CD14-positive monocyte (primary cell): ENCODE measurements at regions not wholly inside any gene's neighbourhood (a gene's known extent, or its start where the extent isn't known, plus 50 kb on each side); places are given as distances from the start of the nearest gene placed in this dataset.

Source experiments
- DNase-seq, 3 donors: peaks; one replicate each; pipeline ENCODE4 v3.0.0-alpha.2; 2011 to 2022
- H2AFZ ChIP-seq: 2 replicates; pipeline ENCODE4 v1.6.0; 2012; ENCODE audit warnings: mild to moderate bottlenecking, low read depth, low read length, inconsistent platforms; ENCODE audit not compliant: insufficient read depth, poor library complexity, severe bottlenecking
- H3K27ac ChIP-seq, 2 donors: 1 replicate in 1 of 2; 2 replicates in 1 of 2; pipeline ENCODE4 v1.5.1; 2012 to 2013; ENCODE audit warnings: low read length in 2 of 2, control low read depth in 1 of 2, inconsistent platforms in 1 of 2, low read depth in 1 of 2, mild to moderate bottlenecking in 1 of 2
- H3K27me3 ChIP-seq, 2 donors: one replicate each; pipeline versions ENCODE4 v1.6.0 to v1.6.1; 2011 to 2013; ENCODE audit warnings: low read length in 2 of 2; ENCODE audit not compliant: control insufficient read depth in 2 of 2, insufficient read depth in 2 of 2
- H3K36me3 ChIP-seq, 2 donors: replicated peaks in 1 of 2; 1 replicate in 1 of 2; 2 replicates in 1 of 2; pipeline versions ENCODE4 v1.5.1 to v1.6.1; 2012 to 2013; ENCODE audit warnings: low read length in 2 of 2, control low read depth in 1 of 2, inconsistent platforms in 1 of 2, mild to moderate bottlenecking in 1 of 2; ENCODE audit not compliant: insufficient read depth in 2 of 2, control insufficient read depth in 1 of 2
- H3K4me1 ChIP-seq, 2 donors: 1 replicate in 1 of 2; 2 replicates in 1 of 2; pipeline versions ENCODE4 v1.5.1 to v1.6.1; 2012 to 2013; ENCODE audit warnings: low read length in 2 of 2, control low read depth in 1 of 2, inconsistent platforms in 1 of 2, mild to moderate bottlenecking in 1 of 2, moderate library complexity in 1 of 2; ENCODE audit not compliant: insufficient read depth in 2 of 2, control insufficient read depth in 1 of 2
- H3K4me2 ChIP-seq: replicated peaks from 2 replicates; pipeline ENCODE3; 2012; ENCODE audit warnings: low read length, moderate library complexity, mild to moderate bottlenecking; ENCODE audit not compliant: poor library complexity, severe bottlenecking; ENCODE audit errors: extremely low read depth
- H3K4me3 ChIP-seq, 3 experiments: fragments of 200-600 bp in 1 of 3; sonication (generic) in 1 of 3; replicated peaks in 1 of 3; 1 replicate in 2 of 3; 2 replicates in 1 of 3; pipeline ENCODE4 v1.5.1; 2011 to 2013; ENCODE audit warnings: low read length in 3 of 3, mild to moderate bottlenecking in 3 of 3, control low read depth in 2 of 3, low read depth in 2 of 3, inconsistent platforms in 1 of 3, moderate library complexity in 1 of 3
- H3K79me2 ChIP-seq: 2 replicates; pipeline ENCODE4 v1.6.0; 2012; ENCODE audit warnings: mild to moderate bottlenecking, control low read depth, inconsistent platforms, low read length, moderate library complexity; ENCODE audit not compliant: insufficient read depth
- H3K9ac ChIP-seq: 2 replicates; pipeline ENCODE4 v1.6.0; 2017; ENCODE audit warnings: low read length, mild to moderate bottlenecking; ENCODE audit not compliant: insufficient read depth, poor library complexity, severe bottlenecking
- H3K9me3 ChIP-seq, 2 donors: replicated peaks in 1 of 2; 1 replicate in 1 of 2; 2 replicates in 1 of 2; pipeline versions ENCODE4 v1.5.1 to v1.6.1; 2012 to 2013; ENCODE audit warnings: low read length in 2 of 2, control low read depth in 1 of 2; ENCODE audit not compliant: control insufficient read depth in 1 of 2, insufficient read depth in 1 of 2
- H4K20me1 ChIP-seq: 2 replicates; pipeline ENCODE4 v1.6.0; 2012; ENCODE audit warnings: mild to moderate bottlenecking, low read length, control low read depth, moderate library complexity; ENCODE audit not compliant: insufficient read depth
- H3K27ac Mint-ChIP-seq, 7 donors: one replicate each; pipeline ENCODE4 v1.8.0; 2020; ENCODE audit warnings: mild to moderate bottlenecking in 7 of 7, mixed read lengths in 7 of 7, moderate library complexity in 6 of 7, inconsistent platforms in 2 of 7
- H3K27me3 Mint-ChIP-seq, 3 donors: one replicate each; pipeline ENCODE4 v1.8.0; 2021 to 2022; ENCODE audit warnings: low read depth in 3 of 3, mild to moderate bottlenecking in 3 of 3, mixed read lengths in 3 of 3, moderate library complexity in 3 of 3, inconsistent platforms in 1 of 3
- H3K36me3 Mint-ChIP-seq, 2 donors: one replicate each; pipeline ENCODE4 v1.8.0; 2020; ENCODE audit warnings: mixed read lengths in 2 of 2, inconsistent platforms in 1 of 2, mild to moderate bottlenecking in 1 of 2
- H3K4me1 Mint-ChIP-seq: one replicate; pipeline ENCODE4 v1.8.0; 2020; ENCODE audit warnings: mild to moderate bottlenecking, mixed read lengths
- H3K4me3 Mint-ChIP-seq, 2 donors: one replicate each; pipeline ENCODE4 v1.8.0; 2020; ENCODE audit warnings: mild to moderate bottlenecking in 2 of 2, mixed read lengths in 2 of 2, moderate library complexity in 1 of 2
- H3K9me3 Mint-ChIP-seq, 7 donors: one replicate each; pipeline ENCODE4 v1.8.0; 2020 to 2022; ENCODE audit warnings: mixed read lengths in 7 of 7, mild to moderate bottlenecking in 6 of 7, moderate library complexity in 6 of 7, inconsistent platforms in 2 of 7
- WGBS: methylation state at CpG from one replicate; pipeline ENCODE4 v1.1.5; 2013; ENCODE audit warnings: missing lambda C conversion rate; ENCODE audit not compliant: insufficient coverage; 5-methylcytosine and 5-hydroxymethylcytosine counted together
- intact Hi-C, 2 donors: fragments of 100-400 bp; cut with micrococcal nuclease; formaldehyde crosslinking; loops; one replicate each; pipeline versions ENCODE4 v1.15.0 to v1.15.1; 2023
- TF ChIP-seq, protein P1 (sequence below): fragments of 200-600 bp; IDR thresholded peaks from one replicate; pipeline ENCODE4 v1.8.0; 2022; ENCODE audit warnings: antibody characterized with exemption, mild to moderate bottlenecking

DNA sequence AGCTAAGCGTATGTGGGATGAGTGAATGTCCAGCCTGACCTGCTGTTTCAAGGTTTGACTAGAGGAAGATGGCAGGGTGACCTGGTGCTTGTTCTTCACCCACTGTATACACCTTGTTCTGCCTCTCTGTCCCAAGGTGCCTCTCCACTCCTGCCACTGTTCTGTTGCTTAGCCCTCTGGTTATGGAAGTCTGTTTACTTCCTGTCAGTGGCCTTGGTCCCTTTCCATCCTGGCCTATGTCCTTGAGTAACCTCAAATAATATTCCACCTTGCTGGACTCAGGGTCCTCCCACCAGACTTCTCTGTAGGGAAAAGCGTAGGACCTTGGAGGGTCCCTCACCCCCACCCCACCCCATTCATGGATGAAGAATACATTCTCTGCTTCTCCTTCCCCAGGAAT lies 73.2 kb upstream of the SALL1 start:
- Histone ChIP-seq H2AFZ (no peak overlapping the region), H3K9ac (no peak overlapping the region), H3K4me3 (no peak overlapping the region), H4K20me1 (no peaks in the 10 kb centered on the region), H3K79me2 (no peaks in the 10 kb centered on the region), H3K27me3 (no peaks in the 10 kb centered on the region), H3K9me3 (no peaks in the 10 kb centered on the region), H3K36me3 (no peaks in the 10 kb centered on the region), H3K4me2 (no peak overlapping the region), H3K27ac (no peak overlapping the region), H3K4me1 (no peaks in the 10 kb centered on the region)
- DNase-seq: no peak
- Mint-ChIP-seq H3K4me3 (no peak overlapping the region), H3K36me3 (no peaks in the 10 kb centered on the region), H3K27me3 (peaks cover 0 to 2% (median 0%) of the 10 kb centered on the region in 3 donors), H3K4me1 (no peaks in the 10 kb centered on the region), H3K9me3 (peaks cover 0 to 7% (median 0%) of the 10 kb centered on the region in 7 donors), H3K27ac (no peak overlapping the region)
- intact Hi-C loops: no loop called here
- WGBS: 78% methylated on average over 2 of the region's 2 CpGs
- TF ChIP-seq, protein P1, sequence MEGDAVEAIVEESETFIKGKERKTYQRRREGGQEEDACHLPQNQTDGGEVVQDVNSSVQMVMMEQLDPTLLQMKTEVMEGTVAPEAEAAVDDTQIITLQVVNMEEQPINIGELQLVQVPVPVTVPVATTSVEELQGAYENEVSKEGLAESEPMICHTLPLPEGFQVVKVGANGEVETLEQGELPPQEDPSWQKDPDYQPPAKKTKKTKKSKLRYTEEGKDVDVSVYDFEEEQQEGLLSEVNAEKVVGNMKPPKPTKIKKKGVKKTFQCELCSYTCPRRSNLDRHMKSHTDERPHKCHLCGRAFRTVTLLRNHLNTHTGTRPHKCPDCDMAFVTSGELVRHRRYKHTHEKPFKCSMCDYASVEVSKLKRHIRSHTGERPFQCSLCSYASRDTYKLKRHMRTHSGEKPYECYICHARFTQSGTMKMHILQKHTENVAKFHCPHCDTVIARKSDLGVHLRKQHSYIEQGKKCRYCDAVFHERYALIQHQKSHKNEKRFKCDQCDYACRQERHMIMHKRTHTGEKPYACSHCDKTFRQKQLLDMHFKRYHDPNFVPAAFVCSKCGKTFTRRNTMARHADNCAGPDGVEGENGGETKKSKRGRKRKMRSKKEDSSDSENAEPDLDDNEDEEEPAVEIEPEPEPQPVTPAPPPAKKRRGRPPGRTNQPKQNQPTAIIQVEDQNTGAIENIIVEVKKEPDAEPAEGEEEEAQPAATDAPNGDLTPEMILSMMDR: no peak

DNA sequence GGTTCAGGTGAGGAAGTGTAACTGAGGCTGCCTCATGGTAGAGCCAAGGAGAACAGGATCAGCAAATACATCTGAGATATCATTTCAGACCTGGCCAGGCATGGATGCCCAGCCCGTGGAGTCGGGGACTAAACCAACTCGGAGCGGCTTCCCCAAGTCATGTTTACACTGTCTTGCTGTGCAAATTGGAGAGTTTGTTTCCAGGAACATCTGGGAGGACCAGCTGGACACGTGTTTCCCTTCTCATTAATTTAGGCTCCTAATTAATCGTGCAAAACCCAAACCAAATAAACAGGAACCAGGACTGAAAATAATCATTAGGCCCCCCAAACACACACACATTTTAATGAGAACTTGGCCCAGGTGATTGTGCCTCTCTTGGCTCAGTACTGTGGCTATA lies 70.9 kb upstream of the SALL1 start:
- TF ChIP-seq, protein P1: no peak
- H2AFZ ChIP-seq: no peak overlapping the region
- no peaks in the 10 kb centered on the region for H4K20me1 ChIP-seq
- H3K27ac ChIP-seq: no peak overlapping the region
- Mint-ChIP-seq H3K27me3 (peaks cover 0 to 2% (median 0%) of the 10 kb centered on the region in 3 donors), H3K4me1 (no peaks in the 10 kb centered on the region), H3K4me3 (no peak overlapping the region), H3K36me3 (no peaks in the 10 kb centered on the region), H3K9me3 (peaks cover 0 to 7% (median 4%) of the 10 kb centered on the region in 7 donors), H3K27ac (no peak overlapping the region)
- no peak overlapping the region for H3K4me3 ChIP-seq
- peaks cover 0 to 8% of the 10 kb centered on the region in 2 donors for H3K9me3 ChIP-seq
- H3K4me1 ChIP-seq: no peaks in the 10 kb centered on the region
- WGBS: 88% methylated on average over 6 of the region's 6 CpGs
- no peaks in the 10 kb centered on the region for H3K36me3 ChIP-seq
- no peak for DNase-seq
- H3K27me3 ChIP-seq: no peaks in the 10 kb centered on the region
- no peak overlapping the region for H3K9ac ChIP-seq
- H3K79me2 ChIP-seq: no peaks in the 10 kb centered on the region
- no peak overlapping the region for H3K4me2 ChIP-seq
- intact Hi-C loops: no loop called here
